GM19397 (cell line): ENCODE measurements at regions not wholly inside any gene's neighbourhood (a gene's known extent, or its start where the extent isn't known, plus 50 kb on each side); places are given as distances from the start of the nearest gene placed in this dataset.
A peak's percentile ranks its signal among the peaks of the same experiment; 100 is the strongest.

Experiments
- ATAC-seq: cut with Tn5 transposase; IDR thresholded peaks from one replicate; pipeline ENCODE4 v1.9.1; 2021; ENCODE audit warnings: mild to moderate bottlenecking, moderate library complexity; ENCODE audit not compliant: unreplicated experiment

GRCh38 chr4:18388039-18388438 lies 366.5 kb upstream of the LCORL start:
- no peak for ATAC-seq

GRCh38 chr4:18381186-18381585 lies 359.6 kb upstream of the LCORL start:
- no peak for ATAC-seq

- ATAC-seq = no peak
These were observed 348.0 kb upstream of the LCORL start for GRCh38 chr4:18369561-18369960.

GRCh38 chr4:18366892-18367291 lies 345.3 kb upstream of the LCORL start:
- ATAC-seq = peak; percentile 91

GRCh38 chr4:18366136-18366535 lies 344.6 kb upstream of the LCORL start:
- ATAC-seq = no peak

- ATAC-seq = no peak
These were observed 322.0 kb upstream of the LCORL start for GRCh38 chr4:18343581-18343980.

GRCh38 chr4:18342847-18343246 lies 321.3 kb upstream of the LCORL start:
- ATAC-seq = no peak

- ATAC-seq = no peak
These were observed 300.5 kb upstream of the LCORL start for GRCh38 chr4:18321956-18322530.

GRCh38 chr4:18319431-18319830 lies 297.9 kb upstream of the LCORL start:
- ATAC-seq = no peak

- no peak for ATAC-seq
These were observed 297.3 kb upstream of the LCORL start for GRCh38 chr4:18318682-18319388.

- ATAC-seq = no peak
These were observed 293.2 kb upstream of the LCORL start for GRCh38 chr4:18314731-18315130.

GRCh38 chr4:18297684-18298083 lies 276.1 kb upstream of the LCORL start:
- no peak for ATAC-seq

GRCh38 chr4:18296411-18296810 lies 274.9 kb upstream of the LCORL start:
- ATAC-seq = no peak

- ATAC-seq = no peak
These were observed 273.3 kb upstream of the LCORL start for GRCh38 chr4:18294846-18295245.

GRCh38 chr4:18294021-18294420 lies 272.5 kb upstream of the LCORL start:
- ATAC-seq = no peak

- no peak for ATAC-seq
These were observed 270.9 kb upstream of the LCORL start for GRCh38 chr4:18292411-18292810.

GRCh38 chr4:18291981-18292380 lies 270.4 kb upstream of the LCORL start:
- no peak for ATAC-seq

- no peak for ATAC-seq
These were observed 269.7 kb upstream of the LCORL start for GRCh38 chr4:18291256-18291655.

GRCh38 chr4:18285357-18285756 lies 263.8 kb upstream of the LCORL start:
- ATAC-seq = no peak

GRCh38 chr4:18278244-18278643 lies 256.7 kb upstream of the LCORL start:
- no peak for ATAC-seq

GRCh38 chr4:18262832-18263231 lies 241.3 kb upstream of the LCORL start:
- ATAC-seq = no peak

- ATAC-seq = no peak
These were observed 230.5 kb upstream of the LCORL start for GRCh38 chr4:18252052-18252451.

GRCh38 chr4:18250564-18250963 lies 229.0 kb upstream of the LCORL start:
- ATAC-seq = no peak
